SKM-1 treated with dmso at 0.1 percent for 144 hours (cell line): ENCODE measurements at regions not wholly inside any gene's neighbourhood (a gene's known extent, or its start where the extent isn't known, plus 50 kb on each side); places are given as distances from the start of the nearest gene placed in this dataset.

Source experiments
- DNase-seq: peaks from one replicate; lab custom pipeline; 2025; ENCODE audit not compliant: unreplicated experiment; lab: John Stamatoyannopoulos, UW

DNA sequence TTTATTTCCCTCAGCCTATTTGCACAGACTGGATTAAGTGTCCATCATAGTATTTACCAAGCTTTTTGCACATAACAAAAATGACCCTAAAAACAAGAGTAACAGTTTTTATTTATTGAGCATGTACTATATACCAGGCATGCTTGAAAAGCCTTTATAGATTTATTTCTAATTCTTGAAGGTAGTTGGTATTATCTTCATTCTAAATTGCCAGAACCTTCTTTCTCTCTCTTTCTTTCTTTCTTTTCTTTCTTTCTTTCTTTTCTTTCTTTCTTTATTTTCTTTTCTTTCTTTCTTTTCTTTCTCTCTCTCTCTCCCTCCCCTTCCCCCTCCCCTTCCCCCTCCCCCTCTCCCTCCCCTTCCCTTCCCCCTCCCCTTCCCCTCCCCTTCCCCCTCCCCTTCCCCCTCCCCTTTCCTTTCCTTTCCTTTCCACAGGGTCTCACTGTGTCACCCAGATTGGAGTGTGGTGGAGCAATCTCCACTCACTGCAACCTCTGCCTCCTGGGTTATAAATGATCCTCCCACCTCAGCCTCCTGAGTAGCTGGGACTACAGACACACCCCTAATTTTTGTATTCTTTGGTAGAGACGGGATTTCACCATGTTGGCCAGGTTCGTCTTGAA lies 310.9 kb upstream of the RBFOX1 start:
- DNase-seq = no peak

DNA sequence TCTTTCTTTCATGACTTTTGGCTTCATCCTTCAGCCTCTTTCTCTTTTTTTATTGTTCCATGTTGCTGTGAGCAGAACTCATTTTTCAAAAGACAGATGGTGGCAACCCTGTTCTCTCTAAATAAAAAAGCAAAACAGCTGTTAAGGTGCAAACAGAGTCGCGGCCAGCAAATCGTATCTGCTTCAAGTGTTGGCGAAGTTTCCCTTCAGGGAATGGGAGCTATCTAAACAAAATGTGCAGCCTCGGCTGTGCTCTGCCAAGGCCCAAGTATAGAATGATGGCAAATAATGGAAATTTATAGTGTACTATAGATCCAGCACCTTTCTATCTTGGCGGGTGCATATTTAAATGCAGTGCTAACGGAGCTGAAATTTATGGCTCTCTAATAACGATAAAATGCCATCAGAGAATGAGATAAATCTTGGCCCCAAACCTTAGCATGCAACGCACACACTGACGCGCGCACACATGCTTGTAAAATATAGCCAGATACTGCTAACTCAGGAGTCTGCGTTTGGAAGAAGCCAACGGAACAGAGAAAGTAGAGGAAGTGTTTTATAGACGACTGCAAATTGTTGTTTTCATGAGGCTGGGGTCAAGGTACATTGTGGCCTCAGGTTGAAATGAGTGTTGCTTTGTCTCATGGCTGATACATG lies 315.5 kb upstream of the RBFOX1 start:
- DNase-seq = no peak

DNA sequence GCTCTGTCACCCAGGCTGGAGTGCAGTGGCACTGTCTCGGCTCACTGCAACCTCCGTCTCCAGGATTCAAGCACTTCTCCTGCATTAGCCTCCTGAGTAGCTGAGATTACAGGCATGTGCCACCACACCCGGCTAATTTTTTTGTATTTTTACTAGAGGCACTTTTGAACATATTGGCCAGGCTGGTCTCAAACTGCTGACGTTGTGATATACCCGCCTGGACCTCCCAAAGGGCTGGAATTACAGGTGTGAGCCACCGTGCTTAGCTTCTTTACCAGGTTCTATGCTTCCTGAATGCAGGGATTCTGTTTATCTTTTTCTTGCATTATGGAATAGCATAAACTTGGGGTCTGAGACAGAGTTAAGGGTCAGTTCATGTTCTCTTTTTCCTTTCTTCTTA lies 317.9 kb upstream of the RBFOX1 start:
- DNase-seq = no peak

DNA sequence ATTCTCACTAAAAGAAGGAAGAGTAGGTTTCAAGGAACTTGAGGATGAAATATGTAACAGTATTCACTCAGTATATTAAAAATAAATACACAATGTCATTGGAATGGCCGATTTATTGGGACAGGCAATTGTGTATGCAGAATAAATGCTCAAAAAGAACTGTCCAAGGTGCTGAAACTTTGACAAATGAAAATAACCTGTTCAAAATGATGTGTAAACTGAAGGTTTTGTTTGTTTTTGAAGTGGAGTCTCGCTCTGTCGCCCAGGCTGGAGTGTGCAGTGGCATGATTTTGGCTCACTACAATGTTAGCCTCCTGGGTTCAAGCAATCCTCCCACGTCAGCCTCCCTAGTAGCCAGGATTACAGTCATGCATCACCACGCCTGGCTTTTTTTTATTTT lies 318.7 kb upstream of the RBFOX1 start:
- DNase-seq = no peak

DNA sequence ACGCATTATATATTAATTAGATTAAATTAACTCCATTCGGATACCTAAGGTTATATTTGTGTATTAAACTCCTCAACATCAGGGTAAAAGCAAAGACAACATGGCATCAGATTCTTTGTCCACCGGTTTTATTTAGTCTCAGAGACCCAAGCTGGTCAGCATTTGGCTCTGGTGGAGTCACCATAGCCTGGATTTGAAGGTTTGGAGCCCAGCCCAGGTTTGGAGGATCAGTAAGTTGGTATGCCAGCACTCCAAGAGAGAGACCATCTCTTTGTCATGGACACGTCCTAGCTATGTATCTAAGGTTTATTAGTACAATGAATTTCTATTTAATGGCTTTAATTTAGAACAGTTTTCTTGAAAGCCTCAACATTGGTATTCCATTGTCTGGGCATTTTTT lies 328.4 kb upstream of the RBFOX1 start:
- no peak for DNase-seq

DNA sequence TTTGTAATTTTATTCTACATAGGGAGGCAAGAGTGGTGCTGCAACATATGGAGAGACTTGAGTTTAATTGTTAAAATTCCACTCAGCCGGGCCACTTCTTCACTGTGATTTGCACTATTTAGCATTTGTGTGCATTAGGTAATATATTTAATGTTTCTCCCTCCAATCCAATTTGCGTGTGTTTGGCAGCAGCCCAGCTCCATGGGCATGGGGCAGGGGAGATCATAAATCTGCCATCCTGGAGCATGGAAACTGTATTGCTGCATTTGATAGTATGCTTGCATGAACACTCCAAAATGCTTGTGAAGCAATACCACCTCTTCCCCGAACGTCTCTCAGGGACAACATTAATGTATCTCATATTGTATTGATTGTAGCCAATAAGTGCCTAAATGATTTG lies 339.1 kb upstream of the RBFOX1 start:
- DNase-seq = no peak

DNA sequence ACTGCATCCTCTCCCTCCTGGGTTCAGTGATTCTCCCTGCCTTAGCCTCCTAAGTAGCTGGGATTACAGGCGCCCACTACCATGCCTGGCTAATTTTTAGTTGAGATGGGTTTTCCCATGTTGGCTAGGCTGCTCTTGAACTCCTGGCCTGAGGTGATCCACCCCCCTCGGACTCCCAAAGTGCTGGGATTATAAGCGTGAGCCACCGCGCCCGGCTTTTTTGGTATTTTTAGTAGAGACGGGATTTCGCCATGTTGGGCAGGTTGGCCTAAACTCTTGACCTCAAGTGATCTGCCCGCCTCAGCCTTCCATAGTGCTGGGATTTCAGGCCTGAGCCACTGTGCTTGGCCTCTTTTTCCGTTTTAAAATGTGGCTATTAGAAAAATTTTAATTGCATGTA lies 343.8 kb upstream of the RBFOX1 start:
- no peak for DNase-seq

DNA sequence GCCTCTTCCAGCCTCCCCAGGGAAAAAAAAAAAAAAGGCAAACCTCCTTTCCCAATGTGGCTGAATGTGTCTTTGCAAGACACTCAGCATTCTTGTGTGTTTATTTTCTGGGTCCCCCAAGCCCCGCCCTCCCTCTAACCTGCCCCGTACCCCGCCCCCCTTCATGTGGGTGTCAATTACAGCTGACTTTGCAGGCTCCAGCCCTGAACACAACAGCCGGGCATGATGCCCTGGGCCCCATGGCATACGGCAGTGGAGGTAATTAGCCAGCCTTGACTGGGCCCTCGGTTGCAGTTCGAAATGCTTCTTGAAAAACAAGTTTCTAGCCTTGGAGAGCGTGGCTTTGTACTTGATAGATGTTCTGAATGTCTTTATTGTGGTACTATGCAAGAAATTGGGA lies 354.7 kb upstream of the RBFOX1 start:
- DNase-seq = no peak

DNA sequence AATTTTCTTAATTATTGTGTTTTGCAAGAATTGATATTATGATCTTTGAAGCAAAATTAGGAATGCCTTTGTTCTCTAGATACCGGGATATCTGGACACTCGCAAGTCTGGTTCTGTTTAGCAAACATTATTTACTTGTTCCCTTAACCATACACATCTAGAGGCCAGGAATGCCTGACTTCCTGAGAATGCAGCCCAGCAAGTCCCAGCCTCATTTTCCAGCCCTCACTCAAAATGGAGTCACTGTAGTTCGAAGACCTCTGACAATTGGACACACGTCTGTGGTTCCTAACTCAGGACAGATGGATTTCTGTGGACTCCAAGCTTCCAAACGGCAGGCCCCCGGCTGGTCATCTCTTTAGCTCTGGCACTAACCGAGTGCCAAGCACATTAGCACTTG lies 355.4 kb upstream of the RBFOX1 start:
- DNase-seq = no peak

DNA sequence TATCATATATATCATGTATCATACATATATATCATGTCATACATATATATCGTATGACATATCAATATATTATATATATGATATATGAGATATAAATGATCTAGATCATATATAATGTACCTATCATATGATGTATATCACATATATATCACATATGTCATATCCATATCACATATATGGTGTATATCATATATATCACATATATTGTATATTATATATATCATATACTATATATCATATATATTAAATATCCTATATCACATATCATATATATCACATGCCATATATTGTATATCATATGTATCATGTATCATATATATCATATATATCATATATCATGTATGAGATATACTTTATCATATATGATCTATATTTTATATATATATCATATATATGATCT lies 355.9 kb upstream of the RBFOX1 start:
- no peak for DNase-seq

DNA sequence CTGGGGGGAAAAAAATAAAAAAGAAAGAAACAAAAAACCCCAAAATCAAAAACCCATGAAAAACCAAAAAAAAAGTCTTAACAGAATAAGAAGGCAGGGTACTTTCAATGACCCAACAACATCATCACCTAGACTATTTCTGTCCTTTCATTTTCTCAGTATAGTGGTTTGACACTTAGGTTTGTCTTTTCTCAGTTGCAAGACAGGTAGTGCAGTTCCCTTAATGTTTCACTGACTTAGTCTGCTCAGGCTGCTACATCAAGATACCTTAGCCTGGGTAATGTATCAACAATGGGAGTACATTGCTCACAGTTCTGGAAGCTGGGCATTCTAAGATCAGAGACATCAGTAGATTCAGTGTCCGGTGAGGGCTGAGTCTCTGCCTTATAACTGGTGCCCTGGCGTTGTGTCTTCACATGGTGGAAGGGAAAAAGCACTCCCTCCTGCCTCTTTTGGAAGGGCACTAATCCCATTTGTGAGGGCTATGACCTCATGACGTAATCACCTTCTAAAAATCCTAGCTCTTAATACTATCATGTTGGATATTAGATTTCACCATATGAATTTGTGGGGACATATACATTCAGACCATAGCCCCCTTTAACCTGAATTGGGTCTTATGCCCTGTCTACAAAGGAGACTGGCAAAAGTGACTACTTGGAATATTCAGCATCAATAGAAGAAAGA lies 362.3 kb upstream of the RBFOX1 start:
- DNase-seq = no peak

DNA sequence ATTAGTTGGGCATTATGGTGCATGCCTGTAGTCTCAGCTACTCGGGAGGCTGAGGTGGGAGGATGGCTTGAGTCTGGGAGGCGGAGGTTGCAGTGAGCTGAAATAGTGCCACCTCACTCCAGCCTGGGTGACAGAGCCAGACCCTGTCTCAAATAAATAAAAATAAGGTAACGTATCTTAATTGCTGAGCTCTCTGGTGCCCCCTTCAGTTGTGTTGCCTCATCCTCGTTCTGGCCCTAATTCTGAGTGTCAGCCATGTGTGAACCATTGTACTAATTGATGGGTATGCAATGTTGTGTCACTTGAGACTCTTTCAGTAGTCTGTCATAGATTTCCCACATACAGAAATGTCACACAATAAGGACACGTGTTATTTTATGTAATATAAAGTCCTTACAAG lies 363.1 kb upstream of the RBFOX1 start:
- DNase-seq = no peak

DNA sequence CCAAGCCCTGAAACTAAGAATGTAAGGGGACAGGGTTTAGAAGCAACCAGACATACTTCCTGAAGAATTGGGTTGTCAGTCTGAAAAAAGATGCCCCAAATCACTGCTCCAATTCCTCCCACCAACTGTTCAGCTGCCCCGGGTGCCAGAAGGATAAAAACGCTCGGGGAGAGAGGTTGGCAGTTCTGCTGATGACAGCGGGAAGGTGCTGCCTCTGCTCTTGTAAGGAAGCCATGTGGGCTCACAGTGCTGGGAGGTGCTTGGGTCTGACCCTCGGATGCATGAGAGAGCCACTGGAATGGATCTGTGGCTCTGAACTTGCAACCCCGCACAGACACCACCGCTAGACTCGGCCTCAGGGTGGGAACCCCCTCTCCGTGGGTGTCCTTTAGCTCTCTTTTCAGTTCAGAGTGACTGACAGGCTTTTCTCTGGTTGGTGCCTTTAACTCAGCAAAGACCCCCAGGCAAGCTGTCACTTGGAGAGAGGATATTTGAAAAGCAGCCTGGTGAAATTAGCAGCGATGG lies 364.8 kb upstream of the RBFOX1 start:
- no peak for DNase-seq

DNA sequence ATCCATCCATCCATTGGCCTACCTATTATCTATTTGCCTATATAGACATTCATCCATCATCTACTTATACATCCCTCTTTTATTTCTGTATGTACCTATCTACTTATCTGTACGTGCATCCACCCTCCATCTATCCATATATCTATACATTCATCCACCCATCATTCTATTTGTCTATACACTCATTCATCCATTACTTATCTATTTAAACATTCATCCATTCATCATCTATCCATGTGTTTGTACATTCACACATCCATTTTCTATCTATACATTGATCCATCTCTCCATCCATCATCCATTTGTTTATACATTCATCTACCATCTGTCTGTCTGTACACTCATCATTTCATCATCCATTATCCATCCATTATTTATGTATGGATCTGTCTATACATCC lies 365.7 kb upstream of the RBFOX1 start:
- DNase-seq = no peak

DNA sequence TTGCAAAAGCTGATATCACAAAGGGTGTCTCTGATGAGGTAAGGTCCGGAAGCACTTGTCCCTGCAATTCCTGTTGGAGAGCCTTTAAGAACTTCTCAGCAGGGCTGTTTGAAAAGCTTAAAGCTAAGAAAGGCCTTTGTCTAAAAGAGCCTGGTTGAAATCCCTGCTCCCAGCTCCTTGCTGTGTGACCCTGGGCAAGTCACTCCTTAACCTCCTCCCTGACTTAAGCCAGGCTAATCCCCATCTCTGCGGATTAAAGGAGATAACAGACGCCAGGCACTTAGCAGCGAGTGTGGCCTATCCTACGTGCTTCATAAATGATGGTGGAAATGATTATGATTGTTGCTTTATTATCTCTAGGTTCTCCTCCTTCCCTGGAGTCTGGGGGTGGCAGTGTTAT lies 368.0 kb upstream of the RBFOX1 start:
- no peak for DNase-seq

DNA sequence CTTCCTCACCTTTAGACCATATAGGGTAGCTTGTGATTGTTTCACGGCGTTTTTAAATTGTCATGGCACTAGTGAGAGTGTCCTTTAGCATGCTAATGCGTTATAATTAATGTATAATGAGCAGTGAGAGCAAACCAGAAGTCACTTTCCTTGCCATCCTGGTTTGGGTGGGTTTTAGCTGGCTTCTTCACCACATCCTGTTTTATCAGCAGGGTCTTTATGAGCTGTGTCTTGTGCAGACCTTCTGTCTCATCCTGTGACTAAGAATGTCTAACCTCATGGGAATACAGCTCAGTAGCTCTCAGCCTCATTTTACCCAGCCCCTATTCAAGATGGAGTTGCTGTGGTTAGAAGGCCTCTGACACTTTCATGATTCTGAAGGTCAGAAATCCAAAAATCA lies 370.9 kb upstream of the RBFOX1 start:
- DNase-seq = no peak

DNA sequence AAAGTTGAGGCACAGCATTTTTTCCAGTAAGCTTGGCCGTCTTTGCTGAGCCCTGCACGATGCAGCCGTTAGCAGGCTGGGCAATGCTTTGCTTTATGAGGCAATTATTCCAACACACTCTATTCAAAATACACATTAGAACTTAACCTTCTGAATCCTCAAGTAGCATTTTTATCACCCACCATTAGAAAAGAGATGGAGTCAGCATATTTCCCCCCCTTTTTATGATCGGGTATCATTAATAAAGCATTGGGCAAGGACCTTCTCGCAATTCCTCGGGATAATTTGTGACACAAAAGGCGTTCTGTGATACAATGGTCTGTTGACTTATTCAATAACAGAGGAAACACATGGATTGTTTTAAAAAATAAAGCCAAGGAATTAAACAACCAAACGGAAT lies 374.5 kb upstream of the RBFOX1 start:
- DNase-seq = no peak

DNA sequence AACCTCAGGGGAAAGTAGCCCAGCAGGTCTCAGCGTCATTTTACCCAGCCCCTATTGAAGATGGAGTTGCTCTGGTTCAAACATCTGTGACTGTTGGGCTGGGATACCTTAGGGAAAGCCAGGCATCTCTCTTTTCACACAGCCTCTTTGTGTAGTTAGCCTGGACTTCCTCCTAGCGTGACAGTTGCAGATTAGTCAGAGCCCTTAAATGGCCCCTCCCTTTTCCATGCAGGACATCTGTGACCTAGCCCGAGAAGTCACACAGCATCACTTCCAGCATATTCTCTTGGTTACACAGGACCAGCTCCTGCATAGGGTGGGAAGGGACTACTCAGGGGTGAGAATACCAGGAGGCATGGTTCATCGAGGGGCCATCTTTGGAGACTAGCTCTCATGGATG lies 375.0 kb upstream of the RBFOX1 start:
- no peak for DNase-seq

DNA sequence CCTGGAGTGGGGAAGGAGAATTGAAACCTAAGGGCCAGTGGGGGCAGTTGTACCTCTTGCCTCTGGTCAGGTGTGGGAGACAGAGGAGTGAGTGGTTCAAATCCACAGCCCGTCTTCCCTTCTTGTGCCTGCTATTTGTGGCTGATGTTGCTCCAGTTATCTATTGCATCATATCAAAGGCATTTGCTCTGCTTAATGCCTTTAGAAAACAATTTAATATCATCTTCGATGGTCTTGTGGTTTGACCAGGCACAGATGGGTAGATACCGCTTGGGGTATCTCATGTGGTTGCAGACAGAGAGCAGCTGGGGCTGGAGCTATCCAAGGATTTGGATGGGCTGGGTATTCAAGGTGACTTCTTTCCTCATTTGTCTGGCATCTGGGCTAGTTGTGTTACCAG lies 376.1 kb upstream of the RBFOX1 start:
- DNase-seq = no peak

DNA sequence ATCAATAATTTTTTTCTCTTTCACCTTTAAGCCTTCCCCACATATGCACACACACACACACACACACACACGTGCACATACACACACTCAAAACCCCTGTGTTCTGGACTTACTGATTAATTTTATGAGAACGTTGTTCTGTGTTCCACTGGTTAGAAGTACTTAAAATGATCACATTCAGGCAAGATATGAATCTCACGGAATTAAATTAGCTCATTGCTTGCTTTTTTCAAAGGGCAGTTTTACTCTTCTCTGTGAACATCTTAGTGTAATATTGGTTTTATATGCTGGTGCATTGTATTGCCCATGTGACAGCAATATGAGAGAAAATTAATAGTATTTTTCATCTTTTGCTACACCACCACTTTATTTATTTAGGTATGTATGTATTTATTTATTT lies 377.3 kb upstream of the RBFOX1 start:
- no peak for DNase-seq

DNA sequence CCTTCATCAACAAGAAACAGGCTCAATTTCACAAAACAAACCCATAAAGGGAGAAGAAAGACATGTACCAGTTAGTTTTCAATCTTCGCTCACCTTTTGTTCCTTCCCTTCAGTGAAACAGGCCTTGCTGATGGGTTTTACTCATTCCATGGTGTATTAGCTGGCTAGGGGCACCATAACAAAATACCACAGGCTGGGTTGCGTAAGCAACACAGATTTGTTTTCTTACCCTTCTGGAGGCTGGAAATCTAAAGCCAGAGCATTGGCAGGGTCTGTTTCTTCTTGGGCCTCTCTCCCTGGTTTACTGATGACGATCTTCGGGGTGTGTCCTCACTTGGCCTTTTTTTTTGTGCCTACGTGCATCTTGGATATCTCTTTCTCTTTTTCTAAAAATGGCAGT lies 383.4 kb upstream of the RBFOX1 start:
- DNase-seq = no peak

DNA sequence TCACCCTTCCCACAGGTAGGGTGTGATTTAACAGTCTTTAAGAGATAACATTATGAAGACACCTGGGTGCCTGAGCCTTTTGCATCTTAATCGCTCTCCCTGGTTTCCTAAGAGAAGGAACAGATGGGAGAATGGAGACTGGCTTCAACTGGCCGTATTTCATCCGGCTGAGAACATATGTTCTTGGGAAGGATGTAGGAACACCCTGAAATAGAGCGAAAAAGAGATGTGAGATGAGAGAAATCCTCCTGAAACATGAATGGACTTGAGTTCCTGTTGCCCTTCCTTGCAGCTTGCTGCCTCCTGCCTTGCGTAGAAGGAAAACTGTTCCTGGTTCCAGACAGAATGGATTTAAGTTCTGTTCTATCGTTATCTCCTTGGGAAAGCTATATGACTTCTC lies 385.4 kb upstream of the RBFOX1 start:
- DNase-seq = no peak

DNA sequence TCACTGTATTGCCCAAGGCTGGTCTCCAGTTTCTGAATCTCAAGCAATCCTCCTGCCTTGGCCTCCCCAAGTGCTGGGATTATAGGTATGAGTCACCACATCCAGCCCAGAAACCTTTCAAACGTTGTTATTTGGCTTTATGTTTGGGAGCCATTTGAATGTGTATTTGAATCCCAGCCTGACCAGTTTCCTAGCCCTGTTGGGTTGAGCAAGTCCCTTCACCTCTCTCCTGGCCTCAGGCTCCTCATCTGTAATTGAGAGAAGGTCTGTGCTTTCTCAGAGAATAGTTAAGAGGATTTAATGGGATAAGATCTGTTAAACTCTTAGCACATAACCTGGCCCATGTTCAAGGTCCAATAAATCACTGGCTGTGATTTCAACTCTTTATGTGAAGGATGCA lies 385.8 kb upstream of the RBFOX1 start:
- DNase-seq = no peak
